ENCODE measurements at regions not wholly inside any gene's neighbourhood (a gene's known extent, or its start where the extent isn't known, plus 50 kb on each side); places are given as distances from the start of the nearest gene placed in this dataset.

- H3K27me3 ChIP-seq (ENCODE audit: insufficient read depth, low read length), result no peaks in the 10 kb centered on the region
- H3K14ac ChIP-seq (ENCODE audit: low read length), result no peak overlapping the region
- H3K27ac ChIP-seq (ENCODE audit: low read depth, low read length), result no peak overlapping the region
- no peak overlapping the region for H4K91ac ChIP-seq (ENCODE audit: low read depth, low read length)
- peaks cover 2 to 3% of the 10 kb centered on the region in 2 experiments for H3K4me1 ChIP-seq (ENCODE audit: control insufficient read depth in 1 of 2, insufficient read depth in 2 of 2, low read length in 2 of 2)
- no peak overlapping the region for H2BK12ac ChIP-seq (ENCODE audit: low read length)
- no peak overlapping the region for H2BK5ac ChIP-seq (ENCODE audit: low read depth, low read length, poor library complexity)
- no peaks in the 10 kb centered on the region for H3K79me1 ChIP-seq (ENCODE audit: low read length)
- H3K4me3 ChIP-seq (ENCODE audit: low read depth, low read length), result no peak overlapping the region
- H2AK5ac ChIP-seq (ENCODE audit: low read length), result no peak overlapping the region
- no peak overlapping the region for H3K23ac ChIP-seq (ENCODE audit: low read length)
- H4K8ac ChIP-seq (ENCODE audit: low read depth, low read length), result no peak overlapping the region
- no peak overlapping the region for H2AFZ ChIP-seq (ENCODE audit: insufficient read depth, low read length, poor library complexity)
- H3K4ac ChIP-seq (ENCODE audit: low read depth, low read length), result no peak overlapping the region
- WGBS (ENCODE audit: extremely low coverage, insufficient coverage, insufficient read length), result no CpG with 5 or more reads among the region's 2 CpGs
- H2BK120ac ChIP-seq (ENCODE audit: insufficient read depth, low read length, poor library complexity), result no peak overlapping the region
- H3K18ac ChIP-seq (ENCODE audit: low read length), result no peak overlapping the region
- H3K9me3 ChIP-seq (ENCODE audit: insufficient read depth, low read depth, low read length), result no peaks in the 10 kb centered on the region
- no peak overlapping the region for H4K12ac ChIP-seq (ENCODE audit: low read depth, low read length)
- H3K9ac ChIP-seq (ENCODE audit: low read length), result no peak overlapping the region
- no peak for DNase-seq
- H3K4me2 ChIP-seq (ENCODE audit: low read length), result no peak overlapping the region
- no peaks in the 10 kb centered on the region for H3K36me3 ChIP-seq (ENCODE audit: control insufficient read depth in 1 of 2, insufficient read depth in 2 of 2, low read length in 2 of 2)
- H3K79me2 ChIP-seq (ENCODE audit: control insufficient read depth, insufficient read depth, low read length, poor library complexity), result no peaks in the 10 kb centered on the region
Measured at GRCh38 chr3:187939891-187940290, 194.6 kb upstream of the BCL6 start.

GRCh38 chr3:187941135-187941847 is 196.0 kb upstream of the BCL6 start:
- Histone ChIP-seq H3K9ac (ENCODE audit: low read length) (no peak overlapping the region), H3K36me3 (ENCODE audit: control insufficient read depth in 1 of 2, insufficient read depth in 2 of 2, low read length in 2 of 2) (no peaks in the 10 kb centered on the region), H4K91ac (ENCODE audit: low read depth, low read length) (no peak overlapping the region), H2AK5ac (ENCODE audit: low read length) (no peak overlapping the region), H4K12ac (ENCODE audit: low read depth, low read length) (no peak overlapping the region), H3K27ac (ENCODE audit: low read depth, low read length) (no peak overlapping the region), H2BK5ac (ENCODE audit: low read depth, low read length, poor library complexity) (no peak overlapping the region), H3K4me2 (ENCODE audit: low read length) (no peak overlapping the region), H3K23ac (ENCODE audit: low read length) (no peak overlapping the region), H3K4ac (ENCODE audit: low read depth, low read length) (no peak overlapping the region), H3K14ac (ENCODE audit: low read length) (no peak overlapping the region), H3K79me2 (ENCODE audit: control insufficient read depth, insufficient read depth, low read length, poor library complexity) (no peaks in the 10 kb centered on the region), H3K4me3 (ENCODE audit: low read depth, low read length) (no peak overlapping the region), H3K4me1 (ENCODE audit: control insufficient read depth in 1 of 2, insufficient read depth in 2 of 2, low read length in 2 of 2) (peaks cover 2 to 3% of the 10 kb centered on the region in 2 experiments), H3K79me1 (ENCODE audit: low read length) (no peaks in the 10 kb centered on the region), H3K9me3 (ENCODE audit: insufficient read depth, low read depth, low read length) (no peaks in the 10 kb centered on the region), H3K18ac (ENCODE audit: low read length) (no peak overlapping the region), H3K27me3 (ENCODE audit: insufficient read depth, low read length) (no peaks in the 10 kb centered on the region), H4K8ac (ENCODE audit: low read depth, low read length) (no peak overlapping the region), H2AFZ (ENCODE audit: insufficient read depth, low read length, poor library complexity) (no peak overlapping the region), H2BK12ac (ENCODE audit: low read length) (no peak overlapping the region), H2BK120ac (ENCODE audit: insufficient read depth, low read length, poor library complexity) (no peak overlapping the region)
- no CpG with 5 or more reads among the region's 4 CpGs for WGBS (ENCODE audit: extremely low coverage, insufficient coverage, insufficient read length)
- DNase-seq, result no peak

GRCh38 chr3:187941848-187942194 is 196.6 kb upstream of the BCL6 start:
- H4K12ac ChIP-seq (ENCODE audit: low read depth, low read length), result no peak overlapping the region
- no peak overlapping the region for H3K18ac ChIP-seq (ENCODE audit: low read length)
- no peaks in the 10 kb centered on the region for H3K79me2 ChIP-seq (ENCODE audit: control insufficient read depth, insufficient read depth, low read length, poor library complexity)
- H3K14ac ChIP-seq (ENCODE audit: low read length), result no peak overlapping the region
- no peaks in the 10 kb centered on the region for H3K9me3 ChIP-seq (ENCODE audit: insufficient read depth, low read depth, low read length)
- no peak overlapping the region for H2BK120ac ChIP-seq (ENCODE audit: insufficient read depth, low read length, poor library complexity)
- H3K27me3 ChIP-seq (ENCODE audit: insufficient read depth, low read length), result no peaks in the 10 kb centered on the region
- no peak overlapping the region for H3K4me2 ChIP-seq (ENCODE audit: low read length)
- no peak overlapping the region for H2BK12ac ChIP-seq (ENCODE audit: low read length)
- no peak overlapping the region for H3K23ac ChIP-seq (ENCODE audit: low read length)
- no peak for DNase-seq
- H2AFZ ChIP-seq (ENCODE audit: insufficient read depth, low read length, poor library complexity), result no peak overlapping the region
- H3K4ac ChIP-seq (ENCODE audit: low read depth, low read length), result no peak overlapping the region
- H2AK5ac ChIP-seq (ENCODE audit: low read length), result no peak overlapping the region
- no CpG with 5 or more reads among the region's 2 CpGs for WGBS (ENCODE audit: extremely low coverage, insufficient coverage, insufficient read length)
- no peak overlapping the region for H3K9ac ChIP-seq (ENCODE audit: low read length)
- no peak overlapping the region for H3K27ac ChIP-seq (ENCODE audit: low read depth, low read length)
- no peak overlapping the region for H4K8ac ChIP-seq (ENCODE audit: low read depth, low read length)
- no peaks in the 10 kb centered on the region for H3K79me1 ChIP-seq (ENCODE audit: low read length)
- H4K91ac ChIP-seq (ENCODE audit: low read depth, low read length), result no peak overlapping the region
- H3K4me3 ChIP-seq (ENCODE audit: low read depth, low read length), result no peak overlapping the region
- H2BK5ac ChIP-seq (ENCODE audit: low read depth, low read length, poor library complexity), result no peak overlapping the region
- no peaks in the 10 kb centered on the region for H3K36me3 ChIP-seq (ENCODE audit: control insufficient read depth in 1 of 2, insufficient read depth in 2 of 2, low read length in 2 of 2)
- H3K4me1 ChIP-seq (ENCODE audit: control insufficient read depth in 1 of 2, insufficient read depth in 2 of 2, low read length in 2 of 2), result peaks cover 7 to 8% of the 10 kb centered on the region in 2 experiments

GRCh38 chr3:187942658-187943241 is 197.5 kb upstream of the BCL6 start:
- no peak overlapping the region for H2BK5ac ChIP-seq (ENCODE audit: low read depth, low read length, poor library complexity)
- H3K27ac ChIP-seq (ENCODE audit: low read depth, low read length), result no peak overlapping the region
- H4K91ac ChIP-seq (ENCODE audit: low read depth, low read length), result no peak overlapping the region
- H4K8ac ChIP-seq (ENCODE audit: low read depth, low read length), result no peak overlapping the region
- H2AK5ac ChIP-seq (ENCODE audit: low read length), result no peak overlapping the region
- no peak overlapping the region for H4K12ac ChIP-seq (ENCODE audit: low read depth, low read length)
- H2AFZ ChIP-seq (ENCODE audit: insufficient read depth, low read length, poor library complexity), result no peak overlapping the region
- H3K18ac ChIP-seq (ENCODE audit: low read length), result no peak overlapping the region
- peaks cover 7 to 8% of the 10 kb centered on the region in 2 experiments for H3K4me1 ChIP-seq (ENCODE audit: control insufficient read depth in 1 of 2, insufficient read depth in 2 of 2, low read length in 2 of 2)
- H3K4ac ChIP-seq (ENCODE audit: low read depth, low read length), result no peak overlapping the region
- no peaks in the 10 kb centered on the region for H3K27me3 ChIP-seq (ENCODE audit: insufficient read depth, low read length)
- no peak overlapping the region for H3K4me3 ChIP-seq (ENCODE audit: low read depth, low read length)
- H2BK120ac ChIP-seq (ENCODE audit: insufficient read depth, low read length, poor library complexity), result no peak overlapping the region
- no CpG with 5 or more reads among the region's 10 CpGs for WGBS (ENCODE audit: extremely low coverage, insufficient coverage, insufficient read length)
- H3K14ac ChIP-seq (ENCODE audit: low read length), result no peak overlapping the region
- DNase-seq, result no peak
- no peak overlapping the region for H3K23ac ChIP-seq (ENCODE audit: low read length)
- H3K4me2 ChIP-seq (ENCODE audit: low read length), result no peak overlapping the region
- H3K79me2 ChIP-seq (ENCODE audit: control insufficient read depth, insufficient read depth, low read length, poor library complexity), result no peaks in the 10 kb centered on the region
- H3K79me1 ChIP-seq (ENCODE audit: low read length), result no peaks in the 10 kb centered on the region
- H2BK12ac ChIP-seq (ENCODE audit: low read length), result no peak overlapping the region
- no peaks in the 10 kb centered on the region for H3K36me3 ChIP-seq (ENCODE audit: control insufficient read depth in 1 of 2, insufficient read depth in 2 of 2, low read length in 2 of 2)
- no peaks in the 10 kb centered on the region for H3K9me3 ChIP-seq (ENCODE audit: insufficient read depth, low read depth, low read length)
- no peak overlapping the region for H3K9ac ChIP-seq (ENCODE audit: low read length)
